SK-N-SH (cell line): ENCODE measurements at regions not wholly inside any gene's neighbourhood (a gene's known extent, or its start where the extent isn't known, plus 50 kb on each side); places are given as distances from the start of the nearest gene placed in this dataset.

Source experiments
- CTCF ChIP-seq: fragments of 200-600 bp; sonication (generic); IDR thresholded peaks from 2 replicates; pipeline ENCODE4 v1.6.1; 2017; ENCODE audit warnings: antibody characterized with exemption, mild to moderate bottlenecking, moderate library complexity
- EP300 ChIP-seq, 2 experiments: IDR thresholded peaks; 2 replicates each; pipeline versions ENCODE4 v1.4.0 to v1.6.1; 2012; ENCODE audit warnings: borderline replicate concordance in 1 of 2, low read depth in 1 of 2, low read length in 1 of 2
- EZH2phosphoT487 ChIP-seq: fragments of 200-600 bp; sonication (generic); IDR thresholded peaks from 2 replicates; pipeline ENCODE4 v1.6.1; 2017; ENCODE audit warnings: low read depth, mixed run types, mild to moderate bottlenecking, antibody characterized with exemption, moderate library complexity, borderline replicate concordance
- FOSL2 ChIP-seq: IDR thresholded peaks from 2 replicates; pipeline ENCODE4 v1.4.0; 2012; ENCODE audit warnings: low read depth, mild to moderate bottlenecking, moderate library complexity, borderline replicate concordance
- FOXM1 ChIP-seq: IDR thresholded peaks from 2 replicates; pipeline ENCODE4 v1.4.0; 2012; ENCODE audit warnings: low read depth, mild to moderate bottlenecking
- POLR2AphosphoS5 ChIP-seq: IDR thresholded peaks from 2 replicates; pipeline ENCODE4 v1.6.1; 2012; ENCODE audit warnings: low read depth, low read length
- RAD21 ChIP-seq: IDR thresholded peaks from 2 replicates; pipeline ENCODE4 v1.6.1; 2012; ENCODE audit warnings: mild to moderate bottlenecking, low read length
- REST ChIP-seq: IDR thresholded peaks from 2 replicates; pipeline ENCODE4 v1.6.1; 2012; ENCODE audit warnings: mild to moderate bottlenecking, low read depth, low read length, moderate library complexity
- TAF1 ChIP-seq: IDR thresholded peaks from 2 replicates; pipeline ENCODE4 v1.6.1; 2012; ENCODE audit warnings: low read depth, mild to moderate bottlenecking, low read length, moderate library complexity, borderline replicate concordance
- USF1 ChIP-seq: IDR thresholded peaks from 2 replicates; pipeline ENCODE4 v1.4.0; 2012; ENCODE audit warnings: low read depth, borderline replicate concordance

GRCh38 chr7:125125315-125125714, 195.7 kb upstream of the POT1 start:
- TF ChIP-seq CTCF (no peak), FOXM1 (no peak), TAF1 (no peak), USF1 (no peak), EZH2phosphoT487 (no peak), REST (no peak), RAD21 (no peak), POLR2AphosphoS5 (no peak), FOSL2 (no peak), EP300 (IDR thresholded peaks at IDR 0.05; ENCODE audit: borderline replicate concordance in 1 of 2, low read depth in 1 of 2, low read length in 1 of 2) (no peak)
